ENCODE measurements at regions not wholly inside any gene's neighbourhood (a gene's known extent, or its start where the extent isn't known, plus 50 kb on each side); places are given as distances from the start of the nearest gene placed in this dataset.

- no peak for TF ChIP-seq TAF1 (IDR thresholded peaks at IDR 0.05; ENCODE audit: borderline replicate concordance, insufficient read depth, low read length)
- no peak for TF ChIP-seq REST (IDR thresholded peaks at IDR 0.05; ENCODE audit: insufficient read depth in 1 of 2, low read depth in 2 of 2, low read length in 2 of 2)
- TF ChIP-seq POLR2AphosphoS5 (IDR thresholded peaks at IDR 0.05; ENCODE audit: low read depth, low read length): no peak
Observed at GRCh38 chr1:106937104-106937503, 119.4 kb upstream of the PRMT6 start.
